ENCODE measurements at regions not wholly inside any gene's neighbourhood (a gene's known extent, or its start where the extent isn't known, plus 50 kb on each side); places are given as distances from the start of the nearest gene placed in this dataset.

- no peak for TF ChIP-seq POLR2A (IDR thresholded peaks at IDR 0.05)
- TF ChIP-seq, protein P1, sequence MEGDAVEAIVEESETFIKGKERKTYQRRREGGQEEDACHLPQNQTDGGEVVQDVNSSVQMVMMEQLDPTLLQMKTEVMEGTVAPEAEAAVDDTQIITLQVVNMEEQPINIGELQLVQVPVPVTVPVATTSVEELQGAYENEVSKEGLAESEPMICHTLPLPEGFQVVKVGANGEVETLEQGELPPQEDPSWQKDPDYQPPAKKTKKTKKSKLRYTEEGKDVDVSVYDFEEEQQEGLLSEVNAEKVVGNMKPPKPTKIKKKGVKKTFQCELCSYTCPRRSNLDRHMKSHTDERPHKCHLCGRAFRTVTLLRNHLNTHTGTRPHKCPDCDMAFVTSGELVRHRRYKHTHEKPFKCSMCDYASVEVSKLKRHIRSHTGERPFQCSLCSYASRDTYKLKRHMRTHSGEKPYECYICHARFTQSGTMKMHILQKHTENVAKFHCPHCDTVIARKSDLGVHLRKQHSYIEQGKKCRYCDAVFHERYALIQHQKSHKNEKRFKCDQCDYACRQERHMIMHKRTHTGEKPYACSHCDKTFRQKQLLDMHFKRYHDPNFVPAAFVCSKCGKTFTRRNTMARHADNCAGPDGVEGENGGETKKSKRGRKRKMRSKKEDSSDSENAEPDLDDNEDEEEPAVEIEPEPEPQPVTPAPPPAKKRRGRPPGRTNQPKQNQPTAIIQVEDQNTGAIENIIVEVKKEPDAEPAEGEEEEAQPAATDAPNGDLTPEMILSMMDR (IDR thresholded peaks at IDR 0.05 in 8 of 11, conservative IDR thresholded peaks at IDR 0.05 in 3 of 11) = no peak
- TF ChIP-seq POLR2AphosphoS5 (IDR thresholded peaks at IDR 0.05) = no peak
- Histone ChIP-seq H3K27ac (no peak overlapping the region), H3K4me1 (peaks cover 0 to 13% (median 0%) of the 10 kb centered on the region in 6 donors), H3K4me3 (no peak overlapping the region), H3K36me3 (no peaks in the 10 kb centered on the region), H3K27me3 (replicated peaks in 1 of 7) (no peaks in the 10 kb centered on the region), H3K9me3 (no peaks in the 10 kb centered on the region)
- DNase-seq = no peak
- intact Hi-C loops (cut with DNase I; ENCODE audit: low total_unique reads) = no loop called here
- 80 to 95% (median 87%) methylated on average over 4 of the region's 4 CpGs for WGBS, 5 donors
Observed at GRCh38 chr11:95512177-95512576, 277.4 kb downstream of the FAM76B start.

DNA sequence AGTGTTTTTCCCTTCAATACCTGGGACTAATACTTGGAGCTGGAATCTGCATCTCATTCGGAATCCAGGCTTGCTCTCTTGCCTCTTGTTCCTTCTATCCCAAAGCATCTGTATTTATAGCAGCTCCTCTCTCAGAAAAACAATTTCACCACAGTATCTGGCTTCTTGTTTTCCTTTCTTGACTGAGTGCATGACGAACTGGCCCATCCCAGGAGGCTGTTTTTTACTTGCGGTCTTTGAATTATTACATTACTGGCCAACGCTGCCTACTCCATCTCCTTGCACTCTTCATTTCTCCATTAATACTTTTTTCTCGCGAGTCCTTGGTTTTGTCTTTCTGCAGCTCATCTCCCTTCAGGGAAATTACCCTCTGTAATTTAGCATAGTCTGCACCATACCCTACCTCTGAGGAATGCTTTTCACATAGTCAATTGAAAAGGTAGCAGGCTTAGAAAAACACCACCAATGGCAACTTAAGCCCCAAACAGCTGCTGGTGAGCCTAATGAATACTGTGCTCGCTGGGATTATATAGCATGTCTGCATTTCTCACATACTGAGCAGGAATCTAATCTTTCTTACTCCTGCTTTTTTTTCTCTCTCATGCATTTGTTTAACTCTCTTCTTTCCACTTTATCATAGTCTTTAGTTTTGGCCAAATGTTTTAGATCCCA, 277.4 kb upstream of the SESN3 start:
- peaks cover 0 to 6% (median 0%) of the 10 kb centered on the region in 6 donors for H3K4me1 ChIP-seq
- no peaks in the 10 kb centered on the region for H3K9me3 ChIP-seq
- DNase-seq = no peak
- no peak overlapping the region for H3K4me3 ChIP-seq
- intact Hi-C loops (cut with DNase I; ENCODE audit: low total_unique reads) = no loop called here
- no peak overlapping the region for H3K27ac ChIP-seq
- H3K36me3 ChIP-seq = no peaks in the 10 kb centered on the region
- no peaks in the 10 kb centered on the region for H3K27me3 ChIP-seq (replicated peaks in 1 of 7)
- WGBS, 5 donors = 89 to 94% (median 91%) methylated on average over 7 of the region's 7 CpGs
- TF ChIP-seq POLR2AphosphoS5 (IDR thresholded peaks at IDR 0.05) (no peak), POLR2A (IDR thresholded peaks at IDR 0.05) (no peak)
- TF ChIP-seq, protein P1 (IDR thresholded peaks at IDR 0.05 in 8 of 11, conservative IDR thresholded peaks at IDR 0.05 in 3 of 11) = no peak

DNA sequence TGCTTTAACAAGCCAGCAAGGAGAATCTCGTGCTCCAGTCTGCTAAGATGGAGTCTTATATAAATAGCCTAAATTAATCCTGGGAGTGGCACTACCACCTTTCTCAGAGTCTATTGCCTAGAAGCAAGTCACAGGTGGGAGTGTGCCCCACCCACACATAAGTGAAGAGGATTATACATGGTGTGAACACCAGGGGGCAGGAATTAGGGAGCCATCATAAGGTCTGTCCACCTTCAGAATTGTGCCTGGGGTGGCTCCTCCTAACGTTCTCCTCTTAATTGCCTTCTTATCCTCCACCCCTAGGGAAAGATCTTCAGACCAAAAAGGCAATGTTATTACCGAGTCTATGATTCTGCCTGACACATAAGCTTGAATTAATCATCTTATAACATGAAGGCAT, 276.8 kb upstream of the SESN3 start:
- no peaks in the 10 kb centered on the region for H3K36me3 ChIP-seq
- intact Hi-C loops (cut with DNase I; ENCODE audit: low total_unique reads) = no loop called here
- TF ChIP-seq POLR2A (IDR thresholded peaks at IDR 0.05) (no peak), POLR2AphosphoS5 (IDR thresholded peaks at IDR 0.05) (no peak)
- TF ChIP-seq, protein P1 (IDR thresholded peaks at IDR 0.05 in 8 of 11, conservative IDR thresholded peaks at IDR 0.05 in 3 of 11) = no peak
- H3K27me3 ChIP-seq (replicated peaks in 1 of 7) = no peaks in the 10 kb centered on the region
- no peak overlapping the region for H3K27ac ChIP-seq
- DNase-seq = no peak
- no peak overlapping the region for H3K4me3 ChIP-seq
- WGBS, 5 donors = 80 to 89% (median 85%) methylated on average over 3 of the region's 3 CpGs
- no peaks in the 10 kb centered on the region for H3K9me3 ChIP-seq
- peaks cover 0 to 4% (median 0%) of the 10 kb centered on the region in 6 donors for H3K4me1 ChIP-seq

- DNase-seq = no peak
- H3K36me3 ChIP-seq = no peaks in the 10 kb centered on the region
- H3K27ac ChIP-seq = no peak overlapping the region
- no peaks in the 10 kb centered on the region for H3K4me1 ChIP-seq
- WGBS, 5 donors = 84 to 93% (median 86%) methylated on average over 2 of the region's 2 CpGs
- H3K27me3 ChIP-seq (replicated peaks in 1 of 7) = no peaks in the 10 kb centered on the region
- H3K9me3 ChIP-seq = no peaks in the 10 kb centered on the region
- no peak overlapping the region for H3K4me3 ChIP-seq
- TF ChIP-seq, protein P1 (IDR thresholded peaks at IDR 0.05 in 8 of 11, conservative IDR thresholded peaks at IDR 0.05 in 3 of 11) = no peak
- TF ChIP-seq POLR2AphosphoS5 (IDR thresholded peaks at IDR 0.05) (no peak), POLR2A (IDR thresholded peaks at IDR 0.05) (no peak)
- intact Hi-C loops (cut with DNase I; ENCODE audit: low total_unique reads) = no loop called here
Observed at GRCh38 chr11:95506777-95507176, 275.8 kb upstream of the SESN3 start.

All from spleen (tissue), 11 donors.